MG63 (cell line): ENCODE measurements at regions not wholly inside any gene's neighbourhood (a gene's known extent, or its start where the extent isn't known, plus 50 kb on each side); places are given as distances from the start of the nearest gene placed in this dataset.

Source experiments
- DNase-seq: peaks from one replicate; pipeline ENCODE4 v3.0.0-alpha.2; 2020
- H3K27me3 ChIP-seq: fragments of 250-450 bp; sonication (Bioruptor Pico); 2 replicates; pipeline ENCODE4 v1.5.1; 2020; ENCODE audit warnings: mild to moderate bottlenecking, moderate library complexity
- H3K36me3 ChIP-seq: fragments of 250-450 bp; sonication (Bioruptor Pico); 2 replicates; pipeline ENCODE4 v1.5.1; 2020; ENCODE audit warnings: mild to moderate bottlenecking, moderate library complexity
- H3K4me3 ChIP-seq: fragments of 250-450 bp; sonication (Bioruptor Pico); 2 replicates; pipeline ENCODE4 v1.5.1; 2020; ENCODE audit warnings: mild to moderate bottlenecking, moderate library complexity
- H3K9me3 ChIP-seq: fragments of 250-450 bp; sonication (Bioruptor Pico); 2 replicates; pipeline ENCODE4 v1.5.1; 2020; ENCODE audit warnings: mild to moderate bottlenecking, moderate library complexity

DNA sequence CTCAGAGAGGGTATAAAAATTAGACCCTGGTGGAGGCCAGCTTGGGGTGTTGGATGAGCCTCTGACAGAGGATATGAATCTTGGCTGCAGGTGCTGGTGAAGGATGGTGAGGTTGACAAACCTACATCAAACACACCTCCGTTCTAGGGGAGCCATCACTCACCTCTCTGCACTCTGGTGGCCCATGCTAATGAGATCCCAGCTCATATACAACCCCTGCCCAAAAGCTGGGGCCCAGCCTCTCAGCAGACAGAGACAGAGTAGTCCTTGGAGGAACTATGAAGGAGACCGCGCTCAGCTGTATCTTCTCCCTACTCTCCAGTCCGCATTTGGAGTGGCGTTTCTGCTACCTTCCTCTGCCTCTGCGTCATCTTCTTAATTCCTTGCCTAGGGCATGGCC, 83.1 kb upstream of the SORCS3 start:
- Histone ChIP-seq H3K9me3 (no peaks in the 10 kb centered on the region), H3K36me3 (no peaks in the 10 kb centered on the region), H3K4me3 (no peak overlapping the region), H3K27me3 (no peaks in the 10 kb centered on the region; the same call in 1 of the 2 replicates)
- DNase-seq, result no peak

DNA sequence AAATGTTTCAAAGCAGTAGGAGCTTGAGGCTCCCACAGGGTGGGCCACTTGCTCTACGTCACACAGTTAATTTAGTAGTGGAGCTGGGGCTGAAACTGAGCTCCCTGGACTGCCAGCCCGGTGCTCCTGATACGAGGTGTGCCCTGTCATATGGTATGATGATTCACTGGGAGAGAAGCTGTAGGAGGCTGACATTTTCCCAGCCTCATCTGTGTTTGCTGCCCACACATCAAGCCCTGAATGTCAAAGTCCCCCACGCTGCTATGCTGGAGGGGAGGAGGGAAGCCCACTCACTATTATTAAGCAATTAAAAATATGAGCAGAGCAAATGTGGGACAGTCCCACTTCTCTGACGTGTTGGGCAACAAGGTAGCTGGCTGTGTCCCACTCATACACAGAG, 81.2 kb upstream of the SORCS3 start:
- Histone ChIP-seq H3K27me3 (no peaks in the 10 kb centered on the region; the same call in 1 of the 2 replicates), H3K36me3 (no peaks in the 10 kb centered on the region), H3K9me3 (no peaks in the 10 kb centered on the region), H3K4me3 (no peak overlapping the region)
- DNase-seq, result no peak

DNA sequence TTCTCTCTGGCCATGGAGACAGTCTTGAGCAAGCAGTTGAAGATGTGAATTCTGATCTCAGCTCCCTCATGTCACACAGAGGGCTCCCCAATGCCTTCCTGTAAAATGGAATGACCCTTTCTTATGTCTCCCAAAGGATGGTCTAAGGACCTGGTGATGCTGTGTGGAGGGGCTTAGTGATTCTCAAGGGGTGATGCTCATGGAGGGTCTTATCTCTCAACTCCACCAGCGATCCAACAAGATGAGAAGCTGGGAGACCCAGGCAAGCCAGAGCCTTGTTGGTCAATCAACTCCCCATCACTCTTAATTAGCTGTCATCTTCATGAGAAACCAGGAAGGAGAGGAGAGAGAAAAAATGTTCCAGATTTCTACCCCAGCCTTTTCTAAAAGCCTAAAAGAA, 78.0 kb upstream of the SORCS3 start:
- Histone ChIP-seq H3K4me3 (no peak overlapping the region), H3K36me3 (no peaks in the 10 kb centered on the region), H3K27me3 (peaks cover 2% of the 10 kb centered on the region; the same call in 1 of the 2 replicates), H3K9me3 (no peaks in the 10 kb centered on the region)
- DNase-seq, result no peak

DNA sequence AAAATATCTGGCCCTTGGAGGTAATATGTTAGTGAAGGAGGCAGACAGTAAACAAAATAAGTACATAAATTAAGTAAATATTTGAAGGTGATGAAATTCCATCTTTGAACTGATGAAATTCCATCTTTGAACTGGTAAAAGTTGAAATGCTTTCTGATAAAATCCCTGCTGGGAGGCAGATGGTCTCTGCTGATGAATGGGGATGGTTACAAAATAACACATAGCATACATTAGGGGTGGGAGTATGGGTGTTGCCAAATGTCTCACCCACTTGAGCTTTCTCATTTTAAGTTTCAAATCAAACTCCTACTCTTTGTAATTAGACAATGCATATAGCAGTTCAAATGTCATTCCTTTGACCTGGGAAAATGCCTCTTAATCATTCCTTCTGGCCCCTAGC, 77.5 kb upstream of the SORCS3 start:
- H3K36me3 ChIP-seq, result no peaks in the 10 kb centered on the region

DNA sequence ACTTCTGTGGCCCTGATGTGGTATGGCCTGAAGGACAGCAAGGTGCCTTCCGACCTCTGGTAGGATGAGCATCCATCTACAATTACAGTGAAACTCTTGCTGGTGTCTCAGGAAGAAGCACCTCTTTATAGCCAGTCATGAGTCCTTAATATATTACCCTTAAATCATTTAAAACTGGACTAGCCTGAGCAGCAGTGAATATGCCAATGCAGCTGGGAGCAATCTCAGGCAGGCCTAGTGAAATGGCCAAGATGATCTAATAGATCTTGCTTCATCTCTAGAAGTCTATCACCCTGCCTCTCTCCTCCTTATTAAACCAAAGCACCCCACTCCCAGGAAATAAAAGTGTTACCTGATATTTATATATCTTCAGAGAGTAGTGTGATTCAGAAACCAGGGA, 66.7 kb upstream of the SORCS3 start:
- no peaks in the 10 kb centered on the region for H3K36me3 ChIP-seq
- H3K4me3 ChIP-seq, result no peak overlapping the region
- no peaks in the 10 kb centered on the region for H3K27me3 ChIP-seq
- peaks cover 10% of the 10 kb centered on the region for H3K9me3 ChIP-seq
- DNase-seq, result no peak

More for the DNA sequence above, 77.5 kb upstream of the SORCS3 start:
- DNase-seq, result no peak
- H3K27me3 ChIP-seq, result peaks cover 2% of the 10 kb centered on the region; the same call in 1 of the 2 replicates
- H3K4me3 ChIP-seq, result no peak overlapping the region
- no peaks in the 10 kb centered on the region for H3K9me3 ChIP-seq

DNA sequence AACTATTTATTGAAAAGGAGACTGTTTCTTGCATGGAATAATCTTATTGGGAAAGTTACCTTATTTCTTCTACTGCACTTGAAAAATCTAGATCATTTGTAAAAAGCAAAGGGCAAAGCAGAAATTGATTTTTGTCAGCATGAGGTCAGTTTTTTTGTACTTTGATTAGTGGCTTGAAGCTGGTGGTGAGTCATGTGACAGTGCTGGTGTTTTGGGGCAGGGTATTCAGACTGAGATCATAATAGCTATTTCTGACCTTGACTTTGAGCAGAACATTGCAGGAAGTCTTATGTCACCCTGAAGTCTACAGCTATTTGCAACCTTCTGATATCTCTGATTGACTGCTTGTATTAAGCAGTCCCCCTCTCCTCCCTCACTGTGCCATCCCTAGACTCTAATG, 66.3 kb upstream of the SORCS3 start:
- Histone ChIP-seq H3K9me3 (peaks cover 8% of the 10 kb centered on the region), H3K4me3 (no peak overlapping the region), H3K36me3 (no peaks in the 10 kb centered on the region), H3K27me3 (no peaks in the 10 kb centered on the region)
- DNase-seq, result no peak

DNA sequence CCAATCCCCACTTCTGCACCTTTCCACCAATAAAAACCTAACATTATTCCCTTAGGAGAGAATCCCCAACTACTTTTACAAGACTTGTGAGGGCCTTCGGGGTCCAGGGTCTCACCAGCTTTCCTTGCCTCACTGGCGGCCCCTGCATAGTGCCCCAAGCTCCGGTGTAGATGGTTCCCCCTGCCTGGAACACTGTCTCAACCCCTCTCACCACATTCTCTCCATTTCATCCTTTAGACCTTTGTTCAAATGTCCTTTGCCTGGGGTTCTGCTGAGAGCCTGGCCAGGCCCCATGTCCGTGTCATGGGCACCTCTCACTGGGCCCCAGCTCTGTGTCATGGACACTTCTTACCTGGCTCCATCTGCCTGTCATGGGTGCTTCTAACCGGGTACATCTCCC, 64.5 kb upstream of the SORCS3 start:
- DNase-seq, result no peak
- H3K36me3 ChIP-seq, result no peaks in the 10 kb centered on the region

DNA sequence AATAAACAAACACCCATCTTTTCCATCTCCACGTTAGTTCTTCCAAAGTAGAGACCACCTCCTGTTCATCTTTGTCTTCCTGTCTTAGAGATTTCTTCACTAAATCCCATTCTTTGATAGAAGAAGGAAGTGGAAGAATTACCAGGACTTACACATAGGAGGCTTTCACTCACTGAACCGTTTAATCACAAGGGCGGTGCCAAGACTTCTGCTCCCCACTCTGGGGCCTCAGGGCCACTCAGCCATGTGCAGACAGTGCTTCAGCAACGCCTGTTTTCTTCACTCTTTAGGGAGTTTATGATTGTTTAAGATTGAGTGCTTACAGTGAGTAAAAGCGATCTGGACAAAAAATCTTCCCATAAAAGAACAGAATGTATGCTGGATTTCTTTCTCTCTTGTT, 63.9 kb upstream of the SORCS3 start:
- Histone ChIP-seq H3K27me3 (no peaks in the 10 kb centered on the region), H3K4me3 (no peak overlapping the region), H3K36me3 (no peaks in the 10 kb centered on the region), H3K9me3 (no peaks in the 10 kb centered on the region)
- DNase-seq, result no peak

More for the DNA sequence above, 64.5 kb upstream of the SORCS3 start:
- Histone ChIP-seq H3K9me3 (no peaks in the 10 kb centered on the region), H3K27me3 (no peaks in the 10 kb centered on the region), H3K4me3 (no peak overlapping the region)

DNA sequence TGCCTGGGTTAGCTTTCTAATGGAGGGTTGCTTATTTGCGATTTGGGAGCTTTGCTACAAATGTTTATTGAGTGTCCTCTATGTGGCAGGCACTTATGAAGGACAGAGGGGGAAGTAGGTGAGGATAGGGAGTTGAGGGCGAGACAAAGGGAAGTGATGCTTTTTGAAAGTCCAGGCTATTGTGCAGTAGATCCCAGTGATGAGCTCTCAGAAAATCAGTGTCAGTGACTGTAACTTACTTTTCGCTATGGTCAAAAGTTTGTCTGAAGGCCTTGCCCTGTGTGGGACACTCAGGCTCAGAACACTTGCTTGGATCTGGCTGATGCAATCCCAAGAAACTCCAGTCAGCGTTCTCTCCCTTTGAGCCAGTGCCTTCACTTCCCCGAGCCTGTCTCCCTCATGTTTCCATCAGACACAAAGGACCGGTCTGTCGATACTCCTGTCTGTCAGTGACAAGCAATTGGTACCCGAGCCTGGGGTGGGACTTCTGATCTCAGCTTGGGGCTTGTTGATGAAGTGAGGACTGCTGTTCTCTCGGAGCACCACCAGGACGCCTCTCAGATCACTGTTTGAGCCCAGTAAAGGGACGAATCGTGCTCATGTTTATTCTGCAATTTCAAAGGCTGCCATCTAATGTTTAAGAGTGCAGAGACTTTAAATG, 63.1 kb upstream of the SORCS3 start:
- DNase-seq, result no peak
- Histone ChIP-seq H3K36me3 (no peaks in the 10 kb centered on the region), H3K27me3 (no peaks in the 10 kb centered on the region), H3K4me3 (no peak overlapping the region), H3K9me3 (no peaks in the 10 kb centered on the region)

DNA sequence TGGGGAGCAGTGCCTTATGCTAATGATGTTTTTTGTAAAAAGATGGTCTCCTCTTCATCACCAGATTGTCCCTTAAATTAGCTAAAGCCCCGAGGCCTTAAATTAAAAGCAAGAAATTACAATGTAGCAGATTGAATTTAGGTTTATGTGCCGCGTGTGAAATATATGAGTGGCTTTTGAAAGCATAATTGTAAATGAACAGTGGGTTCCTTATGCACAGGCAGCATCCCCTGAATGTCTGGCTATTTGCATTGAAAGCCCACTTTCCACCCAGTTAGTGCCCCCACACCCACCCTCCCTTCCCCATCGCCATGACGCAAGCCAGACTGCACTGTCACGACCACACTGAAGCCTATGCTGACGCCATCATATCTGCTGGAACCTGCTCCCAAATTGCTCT, 62.4 kb upstream of the SORCS3 start:
- H3K4me3 ChIP-seq, result no peak overlapping the region
- H3K9me3 ChIP-seq, result no peaks in the 10 kb centered on the region
- no peaks in the 10 kb centered on the region for H3K36me3 ChIP-seq
- no peaks in the 10 kb centered on the region for H3K27me3 ChIP-seq
- DNase-seq, result no peak

DNA sequence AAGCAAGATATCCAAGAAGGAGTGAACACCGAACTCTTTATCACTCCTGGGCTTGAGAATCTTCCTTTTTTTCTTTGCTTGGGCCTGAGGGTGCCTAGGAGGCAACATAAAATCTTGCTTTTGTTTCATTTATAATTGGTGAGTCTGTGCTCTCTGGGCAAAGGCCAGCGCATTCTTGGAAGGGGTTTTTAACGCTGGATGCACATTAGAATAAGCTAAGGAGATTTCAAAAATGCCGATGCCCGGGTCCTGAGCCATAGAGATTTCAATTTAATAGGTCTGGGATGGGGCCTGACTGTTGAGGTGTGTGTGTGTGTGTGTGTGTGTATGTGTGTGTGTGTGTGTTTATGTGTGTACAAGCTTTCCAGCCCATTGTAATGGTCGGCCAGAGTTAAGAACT, 62.0 kb upstream of the SORCS3 start:
- Histone ChIP-seq H3K36me3 (no peaks in the 10 kb centered on the region), H3K4me3 (no peak overlapping the region), H3K9me3 (no peaks in the 10 kb centered on the region), H3K27me3 (no peaks in the 10 kb centered on the region)
- DNase-seq, result no peak

DNA sequence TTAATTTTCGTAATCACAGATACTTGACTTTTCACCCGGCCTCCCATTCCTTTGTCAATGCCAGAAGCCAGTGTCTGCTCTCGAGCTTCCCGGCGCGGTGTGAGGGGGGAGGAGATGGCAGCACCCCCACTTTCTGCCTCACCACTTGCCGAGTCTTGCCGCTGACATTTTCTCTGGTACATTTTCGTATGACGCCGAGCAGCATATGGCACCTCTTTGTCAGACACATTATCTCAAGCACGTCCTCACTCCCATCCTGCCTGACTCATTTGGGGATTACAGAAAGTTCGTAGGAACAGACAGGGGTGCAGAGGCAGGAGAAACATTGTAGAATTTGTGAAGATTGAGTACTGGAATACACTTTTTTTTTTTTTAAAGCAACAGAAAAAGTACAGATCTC, 60.8 kb upstream of the SORCS3 start:
- Histone ChIP-seq H3K9me3 (no peaks in the 10 kb centered on the region), H3K4me3 (no peak overlapping the region), H3K36me3 (no peaks in the 10 kb centered on the region), H3K27me3 (no peaks in the 10 kb centered on the region)
- no peak for DNase-seq

DNA sequence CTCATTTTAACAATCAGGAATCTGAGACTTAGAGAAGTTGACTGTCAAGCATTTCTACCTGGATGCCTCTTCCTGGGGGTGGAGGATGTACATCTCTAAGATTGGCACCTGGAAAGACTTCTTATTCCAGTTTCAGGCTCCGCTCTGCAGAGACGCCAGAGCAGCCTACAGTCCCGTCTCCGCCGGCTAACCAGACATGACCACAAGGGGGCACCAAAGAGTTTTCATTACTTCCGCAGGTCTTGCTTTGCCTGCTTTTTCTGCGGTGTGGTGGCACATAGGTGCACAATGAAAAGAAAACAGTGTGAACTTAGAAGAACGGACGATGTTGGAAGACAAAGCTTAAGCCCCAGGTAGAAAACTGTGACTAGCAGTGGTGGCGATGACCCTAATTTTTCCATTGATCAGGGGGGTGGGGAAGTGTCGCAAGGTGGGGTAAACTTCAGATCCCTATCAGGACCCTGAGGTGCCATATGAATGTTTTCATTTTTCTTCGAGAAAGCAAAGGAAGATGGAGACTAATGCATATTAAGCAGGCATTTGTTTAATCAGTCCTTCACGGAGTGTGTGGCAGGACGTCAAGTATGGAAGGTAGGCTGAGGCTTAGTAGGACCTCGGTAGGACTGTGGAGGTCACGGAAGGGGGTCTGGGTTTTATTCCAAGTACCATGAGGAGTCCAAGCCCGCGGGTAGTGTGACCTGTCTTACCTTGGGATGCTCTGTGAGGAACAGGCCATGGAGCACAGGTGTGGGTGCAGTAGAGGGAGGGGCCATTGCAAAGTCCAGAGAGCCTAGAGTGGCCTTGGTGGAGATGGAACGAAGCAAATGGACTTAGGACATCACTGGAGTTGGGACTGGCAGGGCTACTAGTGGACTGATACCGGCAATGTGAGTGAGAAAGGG, 60.1 kb upstream of the SORCS3 start:
- Histone ChIP-seq H3K27me3 (no peaks in the 10 kb centered on the region), H3K9me3 (no peaks in the 10 kb centered on the region), H3K36me3 (no peaks in the 10 kb centered on the region), H3K4me3 (no peak overlapping the region)
- DNase-seq, result peak; percentile 39

DNA sequence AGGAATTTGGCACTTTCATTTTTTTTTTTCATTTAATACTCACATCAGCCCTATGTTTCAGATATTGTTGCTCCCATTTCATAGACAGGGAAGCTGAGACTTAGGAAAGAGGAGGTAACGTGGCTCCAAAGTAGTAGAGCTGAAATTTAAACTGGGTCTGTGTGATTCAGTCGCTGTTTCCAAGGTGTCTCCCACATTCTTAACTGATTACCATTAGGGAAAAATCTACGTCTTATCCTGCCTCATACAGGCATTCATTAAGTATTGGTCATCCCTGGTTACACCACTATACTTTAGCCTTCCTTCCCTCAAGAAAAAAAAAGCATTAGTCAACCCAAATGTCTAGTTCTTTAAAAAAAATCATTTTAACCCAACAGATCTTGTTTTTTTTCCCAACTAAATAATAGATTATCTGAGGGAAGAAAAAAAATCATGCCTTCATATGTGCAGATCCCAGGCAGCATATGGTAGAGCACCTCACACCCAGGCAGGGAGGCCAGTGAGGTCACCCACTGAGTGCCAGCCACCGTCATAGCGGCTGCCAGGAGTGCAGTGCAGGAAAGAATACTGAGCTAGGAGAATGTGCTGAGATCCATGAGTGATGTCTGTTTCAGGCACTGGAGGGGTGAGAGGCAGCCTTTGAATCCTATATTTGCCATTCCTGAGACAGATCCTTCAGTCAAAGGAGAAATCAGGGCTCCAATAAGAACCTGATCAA, 59.0 kb upstream of the SORCS3 start:
- peak; percentile 6 for DNase-seq
- Histone ChIP-seq H3K9me3 (no peaks in the 10 kb centered on the region), H3K4me3 (no peak overlapping the region), H3K36me3 (no peaks in the 10 kb centered on the region), H3K27me3 (no peaks in the 10 kb centered on the region)

DNA sequence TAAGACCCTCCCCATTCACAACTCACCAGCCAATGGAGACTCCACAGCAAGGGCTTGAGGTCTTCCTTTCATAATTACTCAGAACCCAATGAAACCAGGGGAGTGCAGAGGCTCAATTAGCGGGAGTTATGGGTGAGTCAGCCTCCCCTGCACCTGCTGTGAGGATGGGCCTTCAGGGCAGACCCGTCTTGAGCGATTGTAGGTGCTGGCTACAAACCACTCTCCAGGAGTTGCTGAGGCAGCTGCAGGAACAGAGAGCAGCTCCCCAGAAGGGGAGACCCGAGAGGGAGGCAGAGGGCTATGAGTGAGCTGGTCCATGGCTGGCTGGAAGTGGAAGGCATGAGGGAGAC, 58.5 kb upstream of the SORCS3 start:
- H3K9me3 ChIP-seq, result no peaks in the 10 kb centered on the region
- H3K27me3 ChIP-seq, result no peaks in the 10 kb centered on the region
- H3K4me3 ChIP-seq, result no peak overlapping the region
- no peak for DNase-seq
- no peaks in the 10 kb centered on the region for H3K36me3 ChIP-seq

DNA sequence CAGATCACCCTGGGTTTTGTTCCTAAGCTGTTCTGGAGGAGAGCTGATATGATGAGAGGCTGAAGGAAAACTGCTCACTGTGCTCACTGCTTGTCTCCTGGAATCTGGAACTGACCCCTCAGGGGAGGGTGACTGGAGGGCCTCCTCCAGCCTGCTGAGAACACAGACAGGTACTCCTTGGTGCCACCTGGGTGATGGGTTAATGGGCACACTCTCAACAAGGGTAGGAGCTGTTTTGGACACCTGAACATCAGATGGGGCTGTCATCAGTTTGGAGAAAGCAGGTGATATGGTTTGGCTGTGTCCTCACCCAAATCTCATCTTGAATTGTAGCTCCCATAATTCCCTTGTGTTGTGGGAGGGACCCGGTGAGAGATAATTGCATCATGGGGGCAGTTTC, 58.1 kb upstream of the SORCS3 start:
- H3K36me3 ChIP-seq, result no peaks in the 10 kb centered on the region
- no peak for DNase-seq
- no peak overlapping the region for H3K4me3 ChIP-seq
- no peaks in the 10 kb centered on the region for H3K27me3 ChIP-seq
- no peaks in the 10 kb centered on the region for H3K9me3 ChIP-seq

DNA sequence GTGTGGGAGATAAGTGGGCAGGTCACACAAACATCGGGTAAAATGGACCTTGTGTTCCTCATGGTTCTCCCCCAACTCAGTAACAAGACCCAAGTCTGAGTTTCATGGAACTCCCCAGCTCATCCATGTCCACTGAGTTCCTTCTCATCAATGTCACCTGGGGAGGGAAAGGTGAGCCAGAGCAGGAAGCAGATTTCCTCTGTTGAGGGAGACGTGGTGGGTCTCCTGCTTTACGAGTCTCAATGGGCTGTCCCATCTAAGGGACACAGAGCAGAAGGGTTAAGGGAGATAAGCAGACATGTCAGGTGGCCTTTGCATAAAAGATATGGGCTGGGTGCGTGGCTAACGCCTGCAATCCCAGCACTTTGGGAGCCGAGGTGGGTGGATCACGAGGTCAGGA, 56.5 kb upstream of the SORCS3 start:
- Histone ChIP-seq H3K4me3 (no peak overlapping the region), H3K9me3 (no peaks in the 10 kb centered on the region), H3K36me3 (no peaks in the 10 kb centered on the region), H3K27me3 (no peaks in the 10 kb centered on the region)
- no peak for DNase-seq
